ENCODE measurements at regions not wholly inside any gene's neighbourhood (a gene's known extent, or its start where the extent isn't known, plus 50 kb on each side); places are given as distances from the start of the nearest gene placed in this dataset.
"Not testable (repeated sequence)": the region's sequence is repeated elsewhere in the genome, so short reads cannot be mapped to it uniquely, and the experiment has no call there.

- Histone ChIP-seq H3K4me1 (ENCODE audit: insufficient read depth, low read length) (no peaks in the 10 kb centered on the region), H2AFZ (ENCODE audit: low read depth, low read length) (no peak overlapping the region), H3K9ac (ENCODE audit: low read length) (no peak overlapping the region), H3K79me2 (ENCODE audit: insufficient read depth, low read length) (no peaks in the 10 kb centered on the region), H4K20me1 (ENCODE audit: insufficient read depth, low read length) (no peaks in the 10 kb centered on the region), H3K9me3 (ENCODE audit: insufficient read depth, low read depth, low read length) (peaks cover 3% of the 10 kb centered on the region), H3K27me3 (ENCODE audit: insufficient read depth, low read length) (no peaks in the 10 kb centered on the region), H3K4me3 (ENCODE audit: insufficient read depth, low read depth, low read length) (no peak overlapping the region), H3K27ac (ENCODE audit: low read depth, low read length) (no peak overlapping the region), H3K4me2 (ENCODE audit: low read length) (no peak overlapping the region), H3K36me3 (ENCODE audit: insufficient read depth, low read length) (no peaks in the 10 kb centered on the region)
- Mint-ChIP-seq H3K9me3 (ENCODE audit: unreplicated experiment) (peaks cover 1% of the 10 kb centered on the region), H3K36me3 (ENCODE audit: low read depth, unreplicated experiment) (no peaks in the 10 kb centered on the region), H3K4me1 (ENCODE audit: low read depth, unreplicated experiment) (no peaks in the 10 kb centered on the region), H3K27ac (ENCODE audit: unreplicated experiment) (no peak overlapping the region), H3K27me3 (ENCODE audit: low read depth, unreplicated experiment) (no peaks in the 10 kb centered on the region), H3K4me3 (ENCODE audit: unreplicated experiment) (no peak overlapping the region)
- DNase-seq (ENCODE audit: low read depth) = no peak
- no peak for FAIRE-seq
- no peak for TF ChIP-seq CTCF (IDR thresholded peaks at IDR 0.05; ENCODE audit: insufficient read depth, low read depth, low read length)
- TF ChIP-seq EZH2 (IDR thresholded peaks at IDR 0.05; ENCODE audit: insufficient read depth, low read length) = no peak
These were observed 266.8 kb upstream of the SMIM21 start for GRCh38 chr18:75694292-75694691.

- H3K4me2 ChIP-seq (ENCODE audit: low read length) = no peak overlapping the region
- FAIRE-seq = no peak
These were observed 264.0 kb upstream of the SMIM21 start for GRCh38 chr18:75691483-75691882.

GRCh38 chr18:75690283-75690682, 262.8 kb upstream of the SMIM21 start:
- H3K36me3 Mint-ChIP-seq (ENCODE audit: low read depth, unreplicated experiment); H2AFZ ChIP-seq (ENCODE audit: low read depth, low read length); H3K27ac Mint-ChIP-seq (ENCODE audit: unreplicated experiment); H3K9me3 ChIP-seq (ENCODE audit: insufficient read depth, low read depth, low read length); H3K4me1 Mint-ChIP-seq (ENCODE audit: low read depth, unreplicated experiment); H3K27me3 ChIP-seq (ENCODE audit: insufficient read depth, low read length); H3K79me2 ChIP-seq (ENCODE audit: insufficient read depth, low read length); H3K4me2 ChIP-seq (ENCODE audit: low read length); H3K9me3 Mint-ChIP-seq (ENCODE audit: unreplicated experiment); H4K20me1 ChIP-seq (ENCODE audit: insufficient read depth, low read length); FAIRE-seq; H3K27ac ChIP-seq (ENCODE audit: low read depth, low read length); DNase-seq (ENCODE audit: low read depth); H3K36me3 ChIP-seq (ENCODE audit: insufficient read depth, low read length); H3K4me1 ChIP-seq (ENCODE audit: insufficient read depth, low read length); H3K4me3 ChIP-seq (ENCODE audit: insufficient read depth, low read depth, low read length); H3K4me3 Mint-ChIP-seq (ENCODE audit: unreplicated experiment); H3K27me3 Mint-ChIP-seq (ENCODE audit: low read depth, unreplicated experiment); H3K9ac ChIP-seq (ENCODE audit: low read length): not testable (repeated sequence)

More at GRCh38 chr18:75691483-75691882, 264.0 kb upstream of the SMIM21 start:
- no peak overlapping the region for H3K27ac Mint-ChIP-seq (ENCODE audit: unreplicated experiment)
- peaks cover 2% of the 10 kb centered on the region for H3K27me3 Mint-ChIP-seq (ENCODE audit: low read depth, unreplicated experiment)
- H3K4me3 Mint-ChIP-seq (ENCODE audit: unreplicated experiment) = no peak overlapping the region
- no peaks in the 10 kb centered on the region for H3K4me1 Mint-ChIP-seq (ENCODE audit: low read depth, unreplicated experiment)
- H3K9me3 Mint-ChIP-seq (ENCODE audit: unreplicated experiment) = peaks cover 1% of the 10 kb centered on the region
- Histone ChIP-seq H3K9me3 (ENCODE audit: insufficient read depth, low read depth, low read length) (peaks cover 3% of the 10 kb centered on the region), H3K79me2 (ENCODE audit: insufficient read depth, low read length) (no peaks in the 10 kb centered on the region), H3K4me1 (ENCODE audit: insufficient read depth, low read length) (no peaks in the 10 kb centered on the region), H3K9ac (ENCODE audit: low read length) (no peak overlapping the region), H2AFZ (ENCODE audit: low read depth, low read length) (no peak overlapping the region), H3K4me3 (ENCODE audit: insufficient read depth, low read depth, low read length) (no peak overlapping the region), H4K20me1 (ENCODE audit: insufficient read depth, low read length) (no peaks in the 10 kb centered on the region), H3K36me3 (ENCODE audit: insufficient read depth, low read length) (no peaks in the 10 kb centered on the region), H3K27me3 (ENCODE audit: insufficient read depth, low read length) (no peaks in the 10 kb centered on the region), H3K27ac (ENCODE audit: low read depth, low read length) (no peak overlapping the region)
- no peaks in the 10 kb centered on the region for H3K36me3 Mint-ChIP-seq (ENCODE audit: low read depth, unreplicated experiment)
- no peak for TF ChIP-seq CTCF (IDR thresholded peaks at IDR 0.05; ENCODE audit: insufficient read depth, low read depth, low read length)
- TF ChIP-seq EZH2 (IDR thresholded peaks at IDR 0.05; ENCODE audit: insufficient read depth, low read length) = no peak
- DNase-seq (ENCODE audit: low read depth) = no peak

Data from astrocyte (in vitro differentiated cells and primary cell).